A673 (cell line): ENCODE measurements at regions not wholly inside any gene's neighbourhood (a gene's known extent, or its start where the extent isn't known, plus 50 kb on each side); places are given as distances from the start of the nearest gene placed in this dataset.

Experiments used
- BruUV-seq: library from RNA; stranded (reverse); fragments of 400-500 nt; replicated peaks from 2 replicates; lab custom pipeline; 2021; lab: Mats Ljungman, UMichigan
- CTCF ChIA-PET: fragments of 300-600 bp; sonication (Branson Sonifier 250); formaldehyde crosslinking; loops from one replicate; lab custom pipeline; 2022; ENCODE audit warnings: antibody characterized with exemption; lab: Charles Lee
- POLR2A ChIA-PET: fragments of 300-600 bp; sonication (Branson Sonifier 250); formaldehyde crosslinking; loops from one replicate; lab custom pipeline; 2022; ENCODE audit warnings: antibody characterized with exemption; ENCODE audit not compliant: low non-redundant PET; lab: Charles Lee
- DNase-seq: peaks from one replicate; pipeline ENCODE4 v3.0.0-alpha.2; 2015; ENCODE audit warnings: low spot score
- H3K27ac ChIP-seq: fragments of 200-600 bp; sonication (generic); 2 replicates; pipeline ENCODE4 v1.5.1; 2016; ENCODE audit warnings: mixed run types, low read depth, mild to moderate bottlenecking, mixed read lengths, antibody characterized with exemption, low read length; ENCODE audit not compliant: poor library complexity, severe bottlenecking
- H3K27me3 ChIP-seq: fragments of 200-600 bp; sonication (generic); replicated peaks from 2 replicates; pipeline ENCODE4 v1.6.1; 2017; ENCODE audit warnings: mixed run types, low read depth, mild to moderate bottlenecking, mixed read lengths, antibody characterized with exemption, low read length; ENCODE audit not compliant: insufficient read depth, poor library complexity
- H3K36me3 ChIP-seq: fragments of 200-600 bp; sonication (generic); 2 replicates; pipeline ENCODE4 v1.6.1; 2016; ENCODE audit warnings: mixed run types, mild to moderate bottlenecking, mixed read lengths, antibody characterized with exemption, low read length; ENCODE audit not compliant: insufficient read depth, poor library complexity, severe bottlenecking
- H3K4me1 ChIP-seq: fragments of 200-600 bp; sonication (generic); 2 replicates; pipeline ENCODE4 v1.6.1; 2017; ENCODE audit warnings: mixed run types, mild to moderate bottlenecking, mixed read lengths, antibody characterized with exemption, low read length; ENCODE audit not compliant: insufficient read depth, poor library complexity, severe bottlenecking
- H3K4me3 ChIP-seq: fragments of 200-600 bp; sonication (generic); 2 replicates; pipeline ENCODE4 v1.5.1; 2016; ENCODE audit warnings: low read depth, mixed run types, mild to moderate bottlenecking, mixed read lengths, low read length; ENCODE audit not compliant: poor library complexity, severe bottlenecking
- H3K9me3 ChIP-seq: fragments of 200-600 bp; sonication (generic); 2 replicates; pipeline ENCODE4 v1.6.1; 2016; ENCODE audit warnings: mixed run types, low read depth, mild to moderate bottlenecking, mixed read lengths, antibody characterized with exemption, low read length; ENCODE audit not compliant: poor library complexity, severe bottlenecking
- EZH2 ChIP-seq: fragments of 200-600 bp; sonication (generic); IDR thresholded peaks from 2 replicates; pipeline ENCODE4 v1.6.1; 2017; ENCODE audit warnings: borderline replicate concordance, low read depth, mild to moderate bottlenecking, mixed read lengths, antibody characterized with exemption, low read length; ENCODE audit not compliant: poor library complexity, severe bottlenecking
- intact Hi-C: fragments of 100-400 bp; cut with micrococcal nuclease; formaldehyde crosslinking; loops from one replicate; pipeline ENCODE4 v1.10.0; 2022; ENCODE audit not compliant: unreplicated experiment
- TF ChIP-seq, protein P1 (sequence below): fragments of 300-800, 200-600 bp; sonication (generic); conservative IDR thresholded peaks from 2 replicates; pipeline ENCODE4 v1.5.1; 2017; ENCODE audit warnings: low read depth, mild to moderate bottlenecking, antibody characterized with exemption, low read length, moderate library complexity, mixed read lengths

- TF ChIP-seq, protein P1, sequence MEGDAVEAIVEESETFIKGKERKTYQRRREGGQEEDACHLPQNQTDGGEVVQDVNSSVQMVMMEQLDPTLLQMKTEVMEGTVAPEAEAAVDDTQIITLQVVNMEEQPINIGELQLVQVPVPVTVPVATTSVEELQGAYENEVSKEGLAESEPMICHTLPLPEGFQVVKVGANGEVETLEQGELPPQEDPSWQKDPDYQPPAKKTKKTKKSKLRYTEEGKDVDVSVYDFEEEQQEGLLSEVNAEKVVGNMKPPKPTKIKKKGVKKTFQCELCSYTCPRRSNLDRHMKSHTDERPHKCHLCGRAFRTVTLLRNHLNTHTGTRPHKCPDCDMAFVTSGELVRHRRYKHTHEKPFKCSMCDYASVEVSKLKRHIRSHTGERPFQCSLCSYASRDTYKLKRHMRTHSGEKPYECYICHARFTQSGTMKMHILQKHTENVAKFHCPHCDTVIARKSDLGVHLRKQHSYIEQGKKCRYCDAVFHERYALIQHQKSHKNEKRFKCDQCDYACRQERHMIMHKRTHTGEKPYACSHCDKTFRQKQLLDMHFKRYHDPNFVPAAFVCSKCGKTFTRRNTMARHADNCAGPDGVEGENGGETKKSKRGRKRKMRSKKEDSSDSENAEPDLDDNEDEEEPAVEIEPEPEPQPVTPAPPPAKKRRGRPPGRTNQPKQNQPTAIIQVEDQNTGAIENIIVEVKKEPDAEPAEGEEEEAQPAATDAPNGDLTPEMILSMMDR, result no peak
- no peak for TF ChIP-seq EZH2
- Histone ChIP-seq H3K4me1 (no peaks in the 10 kb centered on the region), H3K9me3 (no peaks in the 10 kb centered on the region), H3K27ac (no peak overlapping the region), H3K4me3 (no peak overlapping the region), H3K27me3 (no peaks in the 10 kb centered on the region), H3K36me3 (no peaks in the 10 kb centered on the region)
- CTCF ChIA-PET, result interaction anchor here (0.6 kb wide), 1 partner anchor 201 kb away, joined by 4 read pairs; no protein-coding TSS in a partner anchor
- POLR2A ChIA-PET, result no interaction called here
- no peak for DNase-seq
- BruUV-seq, result no TSS peak
- intact Hi-C loops, result no loop called here
Observed at GRCh38 chr2:174660984-174661675, 63.5 kb upstream of the WIPF1 start.

GRCh38 chr2:174659069-174659900, 61.7 kb upstream of the WIPF1 start:
- Histone ChIP-seq H3K27ac (no peak overlapping the region), H3K4me1 (no peaks in the 10 kb centered on the region), H3K9me3 (no peaks in the 10 kb centered on the region), H3K4me3 (no peak overlapping the region), H3K27me3 (no peaks in the 10 kb centered on the region), H3K36me3 (no peaks in the 10 kb centered on the region)
- DNase-seq, result no peak
- intact Hi-C loops, result no loop called here
- BruUV-seq, result no TSS peak
- TF ChIP-seq EZH2, result no peak
- TF ChIP-seq, protein P1, result no peak
- CTCF ChIA-PET, result no interaction called here
- POLR2A ChIA-PET, result no interaction called here

DNA sequence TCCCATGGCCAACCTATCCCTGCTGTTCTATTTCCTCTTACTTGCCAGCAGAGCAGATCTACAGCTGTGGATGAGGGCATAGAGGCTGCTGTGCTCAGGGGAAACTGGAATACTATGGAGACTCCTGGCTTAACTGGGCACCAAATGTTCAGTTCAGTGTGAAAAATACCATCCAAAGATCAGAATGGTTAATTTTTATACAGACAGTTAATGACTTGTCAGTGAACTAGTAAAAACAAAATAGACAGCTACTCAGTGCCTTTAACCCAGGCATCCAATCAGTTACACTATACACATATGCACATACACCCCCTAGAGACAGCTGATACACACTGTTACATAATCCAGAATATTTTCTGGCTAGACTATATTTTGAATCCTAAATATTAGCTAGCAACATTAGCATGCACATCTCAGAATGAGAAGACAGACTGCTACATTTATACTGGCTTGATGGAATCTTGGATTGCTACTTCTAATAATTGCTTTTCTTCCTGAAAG, 59.1 kb upstream of the WIPF1 start:
- BruUV-seq, result no TSS peak
- H3K9me3 ChIP-seq, result no peaks in the 10 kb centered on the region
- no peaks in the 10 kb centered on the region for H3K4me1 ChIP-seq
- CTCF ChIA-PET, result no interaction called here
- no peak for TF ChIP-seq EZH2
- TF ChIP-seq, protein P1, result no peak
- DNase-seq, result no peak
- H3K27me3 ChIP-seq, result no peaks in the 10 kb centered on the region
- intact Hi-C loops, result no loop called here
- H3K36me3 ChIP-seq, result no peaks in the 10 kb centered on the region
- H3K4me3 ChIP-seq, result no peak overlapping the region
- H3K27ac ChIP-seq, result no peak overlapping the region
- POLR2A ChIA-PET, result no interaction called here
